Fibroblast of the aortic adventitia (primary cell): ENCODE measurements at regions not wholly inside any gene's neighbourhood (a gene's known extent, or its start where the extent isn't known, plus 50 kb on each side); places are given as distances from the start of the nearest gene placed in this dataset.
"Not testable (repeated sequence)": the region's sequence is repeated elsewhere in the genome, so short reads cannot be mapped to it uniquely, and the experiment has no call there.

Experiments used
- DNase-seq: peaks from one replicate; pipeline ENCODE4 v3.0.0-alpha.2; 2010; ENCODE audit warnings: low read depth
- H3K4me3 ChIP-seq: 2 replicates; pipeline ENCODE4 v1.5.1; 2011; ENCODE audit warnings: low read depth, mild to moderate bottlenecking, control low read depth, low read length, moderate library complexity
- CTCF ChIP-seq: IDR thresholded peaks from 2 replicates; pipeline ENCODE4 v1.5.1; 2011; ENCODE audit warnings: mild to moderate bottlenecking, low read length, control low read depth, inconsistent platforms; ENCODE audit not compliant: insufficient read depth

- no peak overlapping the region for H3K4me3 ChIP-seq
- no peak for DNase-seq
- no peak for TF ChIP-seq CTCF
Observed at GRCh38 chr2:236370847-236371409, 106.7 kb upstream of the ASB18 start.

- DNase-seq = no peak
- TF ChIP-seq CTCF = no peak
- H3K4me3 ChIP-seq = no peak overlapping the region
Observed at GRCh38 chr2:236375973-236376476, 111.8 kb upstream of the ASB18 start.

- no peak overlapping the region for H3K4me3 ChIP-seq
- TF ChIP-seq CTCF = no peak
- no peak for DNase-seq
Observed at GRCh38 chr2:236376566-236377244, 112.5 kb upstream of the ASB18 start.

- H3K4me3 ChIP-seq = no peak overlapping the region
- TF ChIP-seq CTCF = no peak
- no peak for DNase-seq
Observed at GRCh38 chr2:236380051-236380612, 115.9 kb upstream of the ASB18 start.

- DNase-seq, H3K4me3 ChIP-seq: not testable (repeated sequence)
Observed at GRCh38 chr2:236381253-236381652, 117.0 kb upstream of the ASB18 start.

GRCh38 chr2:236389284-236390216 lies 125.3 kb upstream of the ASB18 start:
- not testable (repeated sequence) for H3K4me3 ChIP-seq, DNase-seq

GRCh38 chr2:236393101-236393500 lies 128.9 kb upstream of the ASB18 start:
- DNase-seq = no peak
- TF ChIP-seq CTCF = no peak
- no peak overlapping the region for H3K4me3 ChIP-seq
